ENCODE measurements at regions not wholly inside any gene's neighbourhood (a gene's known extent, or its start where the extent isn't known, plus 50 kb on each side); places are given as distances from the start of the nearest gene placed in this dataset.
"Not testable (repeated sequence)": the region's sequence is repeated elsewhere in the genome, so short reads cannot be mapped to it uniquely, and the experiment has no call there.

DNA sequence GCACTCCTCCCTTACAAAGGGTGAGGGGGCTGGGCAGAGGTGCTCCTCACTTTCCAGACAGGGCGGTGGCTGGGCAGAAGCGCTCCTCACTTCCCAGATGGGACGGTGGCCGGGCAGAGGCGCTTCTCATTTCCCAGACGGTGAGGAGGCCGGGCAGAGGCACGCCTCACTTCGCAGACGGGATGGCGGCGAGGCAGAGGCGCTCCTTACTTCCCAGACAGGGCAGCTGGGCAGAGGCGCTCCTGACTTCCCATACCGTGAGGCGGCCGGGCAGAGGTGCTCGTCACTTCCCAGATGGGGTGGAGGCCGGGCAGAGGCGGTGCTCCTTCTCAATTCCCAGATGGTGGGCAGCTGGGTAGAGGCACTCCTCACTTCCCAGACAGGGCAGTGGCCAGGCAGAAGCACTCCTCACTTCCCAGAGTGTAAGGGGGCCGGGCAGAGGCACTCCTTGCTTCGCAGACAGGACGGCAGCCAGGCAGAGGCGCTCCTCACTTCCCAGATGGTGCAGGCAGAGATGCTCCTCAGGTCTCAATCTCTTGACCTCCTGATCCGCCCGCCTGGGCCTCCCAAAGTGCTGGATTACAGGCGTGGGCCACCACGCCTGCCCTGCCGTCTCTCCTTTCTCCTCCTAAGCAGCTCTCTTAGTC is 1623.9 kb upstream of the GOT2 start:
- not testable (repeated sequence) for TF ChIP-seq CTCF (IDR thresholded peaks at IDR 0.05 in 4 of 5, conservative IDR thresholded peaks at IDR 0.05 in 1 of 5); POLR2A (IDR thresholded peaks at IDR 0.05)
